ENCODE measurements at regions not wholly inside any gene's neighbourhood (a gene's known extent, or its start where the extent isn't known, plus 50 kb on each side); places are given as distances from the start of the nearest gene placed in this dataset.

- TF ChIP-seq CTCF (IDR thresholded peaks at IDR 0.05) (no peak), POLR2AphosphoS5 (IDR thresholded peaks at IDR 0.05) (no peak), EP300 (IDR thresholded peaks at IDR 0.05) (no peak)
These were observed 118.4 kb downstream of the LRRC30 start for GRCh38 chr18:7349181-7349837.

Measured in gastroesophageal sphincter (tissue), 3 donors.